OCI-LY7 (cell line): ENCODE measurements at regions not wholly inside any gene's neighbourhood (a gene's known extent, or its start where the extent isn't known, plus 50 kb on each side); places are given as distances from the start of the nearest gene placed in this dataset.

Experiments
- BruUV-seq: library from RNA; stranded (reverse); fragments of 400-500 nt; replicated peaks from 2 replicates; lab custom pipeline; 2021; lab: Mats Ljungman, UMichigan
- CTCF ChIA-PET: fragments of 300-600 bp; sonication (Branson Sonifier 250); formaldehyde crosslinking; loops from one replicate; lab custom pipeline; 2022; ENCODE audit warnings: antibody characterized with exemption; ENCODE audit not compliant: unreplicated experiment; lab: Charles Lee
- POLR2A ChIA-PET: fragments of 300-600 bp; sonication (Branson Sonifier 250); formaldehyde crosslinking; loops from one replicate; lab custom pipeline; 2022; ENCODE audit warnings: antibody characterized with exemption; lab: Charles Lee
- DNase-seq: peaks from one replicate; pipeline ENCODE4 v3.0.0-alpha.2; 2015; ENCODE audit warnings: low spot score
- H2AFZ ChIP-seq: fragments of 200-600 bp; sonication (generic), shearing (Covaris generic); 2 replicates; pipeline ENCODE4 v1.6.1; 2014; ENCODE audit warnings: mild to moderate bottlenecking, antibody characterized with exemption, low read length, moderate library complexity
- H3K27ac ChIP-seq: fragments of 200-600 bp; sonication (generic); 2 replicates; pipeline ENCODE4 v1.5.1; 2014; ENCODE audit warnings: mixed run types, low read depth, mild to moderate bottlenecking, moderate library complexity, low read length, inconsistent platforms; ENCODE audit not compliant: poor library complexity, severe bottlenecking
- H3K36me3 ChIP-seq: fragments of 200-600 bp; sonication (generic); 2 replicates; pipeline ENCODE4 v1.6.1; 2014; ENCODE audit warnings: mild to moderate bottlenecking, antibody characterized with exemption, low read length, moderate library complexity, mixed read lengths; ENCODE audit not compliant: insufficient read depth
- H3K4me1 ChIP-seq: fragments of 200-600 bp; sonication (generic); 2 replicates; pipeline ENCODE4 v1.5.1; 2014; ENCODE audit warnings: mild to moderate bottlenecking, low read length; ENCODE audit not compliant: insufficient read depth, poor library complexity, severe bottlenecking
- H3K4me2 ChIP-seq: fragments of 200-600 bp; sonication (generic); 2 replicates; pipeline ENCODE4 v1.6.1; 2014; ENCODE audit warnings: mild to moderate bottlenecking, low read length
- H3K4me3 ChIP-seq: fragments of 200-600 bp; sonication (generic); 2 replicates; pipeline ENCODE4 v1.5.1; 2014; ENCODE audit warnings: mild to moderate bottlenecking, low read depth, low read length; ENCODE audit not compliant: poor library complexity, severe bottlenecking
- H3K79me2 ChIP-seq: fragments of 200-600 bp; sonication (generic); 2 replicates; pipeline ENCODE4 v1.6.1; 2016; ENCODE audit warnings: low read depth, mild to moderate bottlenecking, low read length, moderate library complexity, mixed read lengths; ENCODE audit not compliant: insufficient read depth
- H3K9me2 ChIP-seq: fragments of 200-600 bp; sonication (generic); 2 replicates; pipeline ENCODE4 v1.6.1; 2016; ENCODE audit warnings: mild to moderate bottlenecking, low read length, mixed read lengths; ENCODE audit not compliant: insufficient read depth
- H3K9me3 ChIP-seq: fragments of 200-600 bp; sonication (generic); 2 replicates; pipeline ENCODE4 v1.6.1; 2014; ENCODE audit warnings: mild to moderate bottlenecking, mixed run types, low read length, mixed read lengths
- H4K20me1 ChIP-seq: fragments of 200-600 bp; sonication (generic); 2 replicates; pipeline ENCODE4 v1.6.1; 2014; ENCODE audit warnings: mild to moderate bottlenecking, antibody characterized with exemption, low read length, moderate library complexity, mixed read lengths; ENCODE audit not compliant: insufficient read depth
- EZH2phosphoT487 ChIP-seq: fragments of 200-600 bp; sonication (generic); IDR thresholded peaks from 2 replicates; pipeline ENCODE4 v1.6.1; 2018; ENCODE audit warnings: low read depth, borderline replicate concordance, mild to moderate bottlenecking, mixed run types, antibody characterized with exemption, low read length, moderate library complexity, mixed read lengths
- intact Hi-C: fragments of 100-400 bp; cut with micrococcal nuclease; formaldehyde crosslinking; loops from one replicate; pipeline ENCODE4 v1.10.0; 2022; ENCODE audit not compliant: unreplicated experiment
- TF ChIP-seq, protein P1 (sequence below): fragments of 200-600 bp; sonication (generic); conservative IDR thresholded peaks from 2 replicates; pipeline ENCODE4 v1.5.1; 2014; ENCODE audit warnings: mild to moderate bottlenecking, antibody characterized with exemption, low read length, moderate library complexity, mixed read lengths

DNA sequence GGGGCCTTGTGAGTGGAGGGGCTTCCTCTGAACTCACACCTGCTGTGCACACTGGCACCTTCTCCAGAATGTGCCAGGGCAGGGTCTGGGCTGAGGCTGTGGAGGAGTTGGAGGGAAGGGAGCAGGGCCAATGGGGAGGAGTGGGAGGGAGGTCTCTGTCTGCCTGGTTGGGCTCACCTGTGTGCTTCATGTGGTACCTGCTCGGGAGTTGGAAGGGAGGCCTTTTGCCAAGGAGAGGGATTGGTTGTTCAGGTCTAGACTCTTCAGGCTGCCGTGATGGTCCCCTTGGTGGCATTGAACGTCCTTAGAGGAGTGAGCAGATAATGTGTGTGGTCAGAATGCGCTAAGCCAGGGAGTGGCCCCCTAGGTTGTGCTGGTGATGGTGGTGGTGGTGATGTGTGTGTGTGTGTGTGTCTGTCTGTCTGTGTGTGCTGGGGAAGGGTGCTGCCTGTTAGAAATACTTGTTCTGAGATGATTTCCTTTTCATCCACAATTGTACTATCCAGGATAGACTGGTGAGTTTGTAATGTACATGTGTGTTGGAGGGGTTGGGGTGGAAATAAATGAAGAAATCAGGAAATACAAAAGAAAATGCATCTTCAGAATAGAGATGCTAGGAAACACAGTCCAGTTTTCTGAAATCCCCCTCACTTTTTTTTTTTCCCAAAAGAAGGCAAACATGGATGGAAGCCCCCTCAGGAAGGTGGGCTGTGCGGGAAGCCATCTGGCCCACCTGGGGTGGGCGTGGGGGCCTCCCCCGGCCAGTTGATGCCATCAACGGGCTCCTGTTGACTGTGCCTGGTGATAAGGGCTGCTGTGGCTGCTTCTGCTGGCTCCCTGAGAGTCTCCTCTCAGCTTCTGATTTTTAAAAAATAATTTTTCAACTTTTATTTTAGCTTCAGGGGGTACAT is 140.5 kb upstream of the ZNF536 start:
- Histone ChIP-seq H3K27ac (no peak overlapping the region), H3K9me3 (no peaks in the 10 kb centered on the region), H3K79me2 (no peaks in the 10 kb centered on the region), H3K4me3 (no peak overlapping the region), H4K20me1 (no peaks in the 10 kb centered on the region), H3K4me2 (no peak overlapping the region), H3K9me2 (no peaks in the 10 kb centered on the region), H3K4me1 (no peaks in the 10 kb centered on the region), H2AFZ (no peak overlapping the region), H3K36me3 (no peaks in the 10 kb centered on the region)
- CTCF ChIA-PET = no interaction called here
- intact Hi-C loops = no loop called here
- BruUV-seq = no TSS peak
- DNase-seq = no peak
- POLR2A ChIA-PET = interaction anchor here (0.7 kb wide), 2 partner anchors 451 to 883 kb away, joined by 3 read pairs; no protein-coding TSS in a partner anchor
- TF ChIP-seq EZH2phosphoT487 = no peak
- TF ChIP-seq, protein P1, sequence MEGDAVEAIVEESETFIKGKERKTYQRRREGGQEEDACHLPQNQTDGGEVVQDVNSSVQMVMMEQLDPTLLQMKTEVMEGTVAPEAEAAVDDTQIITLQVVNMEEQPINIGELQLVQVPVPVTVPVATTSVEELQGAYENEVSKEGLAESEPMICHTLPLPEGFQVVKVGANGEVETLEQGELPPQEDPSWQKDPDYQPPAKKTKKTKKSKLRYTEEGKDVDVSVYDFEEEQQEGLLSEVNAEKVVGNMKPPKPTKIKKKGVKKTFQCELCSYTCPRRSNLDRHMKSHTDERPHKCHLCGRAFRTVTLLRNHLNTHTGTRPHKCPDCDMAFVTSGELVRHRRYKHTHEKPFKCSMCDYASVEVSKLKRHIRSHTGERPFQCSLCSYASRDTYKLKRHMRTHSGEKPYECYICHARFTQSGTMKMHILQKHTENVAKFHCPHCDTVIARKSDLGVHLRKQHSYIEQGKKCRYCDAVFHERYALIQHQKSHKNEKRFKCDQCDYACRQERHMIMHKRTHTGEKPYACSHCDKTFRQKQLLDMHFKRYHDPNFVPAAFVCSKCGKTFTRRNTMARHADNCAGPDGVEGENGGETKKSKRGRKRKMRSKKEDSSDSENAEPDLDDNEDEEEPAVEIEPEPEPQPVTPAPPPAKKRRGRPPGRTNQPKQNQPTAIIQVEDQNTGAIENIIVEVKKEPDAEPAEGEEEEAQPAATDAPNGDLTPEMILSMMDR = no peak

DNA sequence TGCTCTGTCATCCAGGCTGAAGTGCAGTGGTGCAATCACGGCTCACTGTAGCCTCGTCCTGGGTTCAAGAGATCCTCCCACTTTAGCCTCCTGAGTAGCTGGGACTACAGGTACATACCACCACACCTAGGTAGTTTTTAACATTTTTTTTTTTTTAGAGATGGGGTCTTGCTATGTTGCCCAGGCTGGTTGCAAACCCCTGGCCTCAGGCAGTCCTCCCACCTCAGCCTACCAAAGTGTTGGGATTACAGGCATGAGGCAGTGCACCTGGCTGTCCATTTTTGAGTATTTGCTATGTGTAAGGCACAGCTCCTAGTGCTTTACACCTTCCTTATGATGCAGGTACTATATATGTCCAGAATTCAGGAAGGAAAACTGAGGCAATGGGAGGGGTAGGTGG is 138.8 kb upstream of the ZNF536 start:
- BruUV-seq = no TSS peak
- no peak for DNase-seq
- POLR2A ChIA-PET = interaction anchor here (0.5 to 0.7 kb wide), 3 partner anchors 19 to 596 kb away, joined by 3 to 4 read pairs (median 3); no protein-coding TSS in a partner anchor

More for the DNA sequence above, 138.8 kb upstream of the ZNF536 start:
- TF ChIP-seq, protein P1 = no peak
- no peak for TF ChIP-seq EZH2phosphoT487
- no peak overlapping the region for H3K4me2 ChIP-seq
- H3K9me3 ChIP-seq = no peaks in the 10 kb centered on the region
- CTCF ChIA-PET = no interaction called here
- no peaks in the 10 kb centered on the region for H4K20me1 ChIP-seq
- H3K79me2 ChIP-seq = no peaks in the 10 kb centered on the region
- H3K9me2 ChIP-seq = no peaks in the 10 kb centered on the region
- no peaks in the 10 kb centered on the region for H3K4me1 ChIP-seq
- H3K27ac ChIP-seq = no peak overlapping the region
- no peak overlapping the region for H2AFZ ChIP-seq
- intact Hi-C loops = no loop called here
- H3K36me3 ChIP-seq = no peaks in the 10 kb centered on the region
- H3K4me3 ChIP-seq = no peak overlapping the region
